Adipocyte (in vitro differentiated cells): ENCODE measurements at regions not wholly inside any gene's neighbourhood (a gene's known extent, or its start where the extent isn't known, plus 50 kb on each side); places are given as distances from the start of the nearest gene placed in this dataset.

Source experiments
- DNase-seq: peaks from one replicate; pipeline ENCODE4 v3.0.0-alpha.2; 2015; ENCODE audit warnings: low read depth
- H3K27me3 ChIP-seq: replicated peaks from 2 replicates; pipeline ENCODE4 v1.7.0; 2013; ENCODE audit warnings: mild to moderate bottlenecking, low read length, moderate library complexity; ENCODE audit not compliant: control insufficient read depth, insufficient read depth
- H3K36me3 ChIP-seq: 2 replicates; pipeline ENCODE4 v1.7.0; 2013; ENCODE audit warnings: low read length, mild to moderate bottlenecking, moderate library complexity; ENCODE audit not compliant: control insufficient read depth, insufficient read depth, severe bottlenecking
- H3K4me1 ChIP-seq: 2 replicates; pipeline ENCODE4 v1.7.0; 2013; ENCODE audit warnings: mild to moderate bottlenecking, low read length, moderate library complexity; ENCODE audit not compliant: control insufficient read depth, insufficient read depth
- H3K4me3 ChIP-seq: 2 replicates; pipeline ENCODE4 v1.7.0; 2013; ENCODE audit warnings: mild to moderate bottlenecking, low read length, moderate library complexity
- H3K9ac ChIP-seq: 2 replicates; pipeline ENCODE4 v1.7.0; 2013; ENCODE audit warnings: mild to moderate bottlenecking, low read length, moderate library complexity
- H3K9me3 ChIP-seq: 2 replicates; pipeline ENCODE4 v1.7.0; 2013; ENCODE audit warnings: mild to moderate bottlenecking, low read length, moderate library complexity; ENCODE audit not compliant: control insufficient read depth

GRCh38 chr17:70493277-70493874, 324.0 kb downstream of the KCNJ2 start:
- Histone ChIP-seq H3K27me3 (no peaks in the 10 kb centered on the region), H3K9me3 (no peaks in the 10 kb centered on the region), H3K9ac (no peak overlapping the region), H3K4me1 (peaks cover 6% of the 10 kb centered on the region), H3K4me3 (no peak overlapping the region), H3K36me3 (no peaks in the 10 kb centered on the region)
- no peak for DNase-seq

GRCh38 chr17:70498631-70499030, 329.3 kb downstream of the KCNJ2 start:
- peaks cover 13% of the 10 kb centered on the region for H3K4me1 ChIP-seq
- H3K27me3 ChIP-seq, result no peaks in the 10 kb centered on the region
- no peak overlapping the region for H3K9ac ChIP-seq
- no peaks in the 10 kb centered on the region for H3K9me3 ChIP-seq
- H3K36me3 ChIP-seq, result no peaks in the 10 kb centered on the region
- DNase-seq, result no peak
- no peak overlapping the region for H3K4me3 ChIP-seq

- H3K4me3 ChIP-seq, result no peak overlapping the region
- no peaks in the 10 kb centered on the region for H3K9me3 ChIP-seq
- no peak for DNase-seq
- H3K36me3 ChIP-seq, result no peaks in the 10 kb centered on the region
- no peaks in the 10 kb centered on the region for H3K27me3 ChIP-seq
- no peak overlapping the region for H3K9ac ChIP-seq
- peaks cover 13% of the 10 kb centered on the region for H3K4me1 ChIP-seq
These were observed 329.9 kb downstream of the KCNJ2 start for GRCh38 chr17:70499067-70499786.

GRCh38 chr17:70503449-70503848, 334.1 kb downstream of the KCNJ2 start:
- Histone ChIP-seq H3K36me3 (no peaks in the 10 kb centered on the region), H3K9me3 (no peaks in the 10 kb centered on the region), H3K4me1 (peaks cover 6% of the 10 kb centered on the region), H3K9ac (no peak overlapping the region), H3K4me3 (no peak overlapping the region), H3K27me3 (no peaks in the 10 kb centered on the region)
- DNase-seq, result no peak

- Histone ChIP-seq H3K27me3 (no peaks in the 10 kb centered on the region), H3K36me3 (no peaks in the 10 kb centered on the region), H3K4me3 (no peak overlapping the region), H3K9ac (no peak overlapping the region), H3K9me3 (no peaks in the 10 kb centered on the region), H3K4me1 (no peaks in the 10 kb centered on the region)
- DNase-seq, result no peak
These were observed 341.0 kb downstream of the KCNJ2 start for GRCh38 chr17:70510288-70510687.

GRCh38 chr17:70517816-70518215, 348.5 kb downstream of the KCNJ2 start:
- Histone ChIP-seq H3K27me3 (no peaks in the 10 kb centered on the region), H3K9me3 (no peaks in the 10 kb centered on the region), H3K9ac (no peak overlapping the region), H3K36me3 (no peaks in the 10 kb centered on the region), H3K4me3 (no peak overlapping the region), H3K4me1 (peaks cover 6% of the 10 kb centered on the region)
- DNase-seq, result no peak

- no peak for DNase-seq
- peaks cover 6% of the 10 kb centered on the region for H3K4me1 ChIP-seq
These were observed 350.0 kb downstream of the KCNJ2 start for GRCh38 chr17:70519300-70519699.

GRCh38 chr17:70520447-70520846, 351.1 kb downstream of the KCNJ2 start:
- Histone ChIP-seq H3K4me3 (no peak overlapping the region), H3K4me1 (peaks cover 6% of the 10 kb centered on the region), H3K9me3 (no peaks in the 10 kb centered on the region), H3K27me3 (no peaks in the 10 kb centered on the region), H3K9ac (no peak overlapping the region), H3K36me3 (no peaks in the 10 kb centered on the region)
- no peak for DNase-seq

More at GRCh38 chr17:70519300-70519699, 350.0 kb downstream of the KCNJ2 start:
- Histone ChIP-seq H3K9me3 (no peaks in the 10 kb centered on the region), H3K4me3 (no peak overlapping the region), H3K9ac (no peak overlapping the region), H3K36me3 (no peaks in the 10 kb centered on the region), H3K27me3 (no peaks in the 10 kb centered on the region)

- no peaks in the 10 kb centered on the region for H3K36me3 ChIP-seq
- H3K9ac ChIP-seq, result no peak overlapping the region
- DNase-seq, result no peak
- peaks cover 6% of the 10 kb centered on the region for H3K4me1 ChIP-seq
- no peaks in the 10 kb centered on the region for H3K27me3 ChIP-seq
- no peak overlapping the region for H3K4me3 ChIP-seq
- H3K9me3 ChIP-seq, result no peaks in the 10 kb centered on the region
These were observed 351.6 kb downstream of the KCNJ2 start for GRCh38 chr17:70520956-70521355.

- H3K9ac ChIP-seq, result no peak overlapping the region
- H3K9me3 ChIP-seq, result no peaks in the 10 kb centered on the region
- peaks cover 6% of the 10 kb centered on the region for H3K4me1 ChIP-seq
- no peak for DNase-seq
- no peak overlapping the region for H3K4me3 ChIP-seq
- no peaks in the 10 kb centered on the region for H3K27me3 ChIP-seq
- no peaks in the 10 kb centered on the region for H3K36me3 ChIP-seq
These were observed 352.5 kb downstream of the KCNJ2 start for GRCh38 chr17:70521821-70522256.

GRCh38 chr17:70523426-70523825, 354.1 kb downstream of the KCNJ2 start:
- H3K9me3 ChIP-seq, result no peaks in the 10 kb centered on the region
- no peaks in the 10 kb centered on the region for H3K36me3 ChIP-seq
- DNase-seq, result no peak
- no peaks in the 10 kb centered on the region for H3K27me3 ChIP-seq
- no peak overlapping the region for H3K4me3 ChIP-seq
- H3K9ac ChIP-seq, result no peak overlapping the region
- H3K4me1 ChIP-seq, result peaks cover 6% of the 10 kb centered on the region
